ENCODE measurements at regions not wholly inside any gene's neighbourhood (a gene's known extent, or its start where the extent isn't known, plus 50 kb on each side); places are given as distances from the start of the nearest gene placed in this dataset.

GRCh38 chr13:100855151-100855550 is 180.6 kb upstream of the TMTC4 start:
- H3K79me1 ChIP-seq (ENCODE audit: insufficient read depth, low read depth, low read length, poor library complexity, severe bottlenecking): no peaks in the 10 kb centered on the region
- no peak overlapping the region for H4K5ac ChIP-seq (ENCODE audit: insufficient read length, low read depth, low read length)
- H3K18ac ChIP-seq (ENCODE audit: insufficient read length, low read depth, low read length): no peak overlapping the region
- H3K27ac ChIP-seq (ENCODE audit: insufficient read length, low read depth, low read length): no peak overlapping the region
- Mint-ChIP-seq H3K27me3 (ENCODE audit: low read depth) (no peaks in the 10 kb centered on the region), H3K9me3 (no peaks in the 10 kb centered on the region; a peak in 1 of 5 replicates), H3K4me1 (peaks cover 10 to 15% of the 10 kb centered on the region in 2 experiments), H3K27ac (peak overlapping the region in 1 of 3 experiments; percentile 22; a peak in 1 of 7 replicates), H3K4me3 (no peak overlapping the region), H3K36me3 (ENCODE audit: insufficient read depth in 1 of 3, low read depth in 3 of 3) (peaks cover 0 to under 1% (median 0%) of the 10 kb centered on the region in 3 experiments; a peak in 1 of 7 replicates)
- H3K79me2 ChIP-seq (ENCODE audit: insufficient read depth, low read length): no peaks in the 10 kb centered on the region
- no peak overlapping the region for H3K9ac ChIP-seq (ENCODE audit: extremely low read depth, insufficient read length, low read length)
- H2BK120ac ChIP-seq (ENCODE audit: low read depth, low read length, poor library complexity, severe bottlenecking): no peak overlapping the region
- TF ChIP-seq CTCF (conservative IDR thresholded peaks at IDR 0.05): no peak
- H2AFZ ChIP-seq (ENCODE audit: low read length): no peak overlapping the region
- no peak overlapping the region for H4K91ac ChIP-seq (ENCODE audit: insufficient read length, low read depth, low read length)
- no peak overlapping the region for H3K4me2 ChIP-seq (ENCODE audit: insufficient read depth, insufficient read length, low read length)
- no peak overlapping the region for H3K4ac ChIP-seq (ENCODE audit: low read depth, low read length)
- no peak overlapping the region for H2AK5ac ChIP-seq (ENCODE audit: insufficient read length, low read length)
- no peak overlapping the region for H2BK20ac ChIP-seq (ENCODE audit: low read depth, low read length, poor library complexity, severe bottlenecking)
- no peak overlapping the region for H2BK5ac ChIP-seq (ENCODE audit: insufficient read length, low read length)
- no peaks in the 10 kb centered on the region for H4K20me1 ChIP-seq (ENCODE audit: control insufficient read depth, insufficient read depth, insufficient read length)
- no peaks in the 10 kb centered on the region for H3K4me1 ChIP-seq (ENCODE audit: insufficient read depth, low read length)
- H3T11ph ChIP-seq (ENCODE audit: low read length): no peak overlapping the region
- no peak overlapping the region for H2BK15ac ChIP-seq (ENCODE audit: low read depth, low read length)
- H3K14ac ChIP-seq (ENCODE audit: insufficient read depth, low read length): no peak overlapping the region
- no peaks in the 10 kb centered on the region for H3K23me2 ChIP-seq (ENCODE audit: insufficient read length, low read depth, low read length, poor library complexity, severe bottlenecking)
- no peaks in the 10 kb centered on the region for H3K9me3 ChIP-seq (ENCODE audit: control insufficient read depth, low read depth, low read length)
- no CpG with 5 or more reads among the region's 4 CpGs for WGBS (ENCODE audit: extremely low coverage, insufficient read length, low lambda C conversion rate)
- no peak overlapping the region for H2BK12ac ChIP-seq (ENCODE audit: insufficient read length, low read depth, low read length)
- H3K56ac ChIP-seq (ENCODE audit: insufficient read length, low read depth, low read length): no peak overlapping the region
- H3K23ac ChIP-seq (ENCODE audit: insufficient read length, low read depth, low read length): no peak overlapping the region
- no peak for DNase-seq
- no peaks in the 10 kb centered on the region for H3K27me3 ChIP-seq (ENCODE audit: insufficient read depth, low read length)
- H4K8ac ChIP-seq (replicated peaks; ENCODE audit: insufficient read length, low read depth, low read length): no peak overlapping the region

Data from H9 (cell line).